Astrocyte (in vitro differentiated cells and primary cell): ENCODE measurements at regions not wholly inside any gene's neighbourhood (a gene's known extent, or its start where the extent isn't known, plus 50 kb on each side); places are given as distances from the start of the nearest gene placed in this dataset.

Source experiments
- EZH2 ChIP-seq: IDR thresholded peaks from 2 replicates; pipeline ENCODE4 v1.6.1; 2012; ENCODE audit warnings: mild to moderate bottlenecking, low read length, inconsistent platforms; ENCODE audit not compliant: insufficient read depth
- TF ChIP-seq, protein P1 (sequence below): IDR thresholded peaks from 2 replicates; pipeline ENCODE4 v1.5.1; 2011; ENCODE audit warnings: low read depth, mild to moderate bottlenecking, inconsistent platforms, low read length, moderate library complexity; ENCODE audit not compliant: insufficient read depth

DNA sequence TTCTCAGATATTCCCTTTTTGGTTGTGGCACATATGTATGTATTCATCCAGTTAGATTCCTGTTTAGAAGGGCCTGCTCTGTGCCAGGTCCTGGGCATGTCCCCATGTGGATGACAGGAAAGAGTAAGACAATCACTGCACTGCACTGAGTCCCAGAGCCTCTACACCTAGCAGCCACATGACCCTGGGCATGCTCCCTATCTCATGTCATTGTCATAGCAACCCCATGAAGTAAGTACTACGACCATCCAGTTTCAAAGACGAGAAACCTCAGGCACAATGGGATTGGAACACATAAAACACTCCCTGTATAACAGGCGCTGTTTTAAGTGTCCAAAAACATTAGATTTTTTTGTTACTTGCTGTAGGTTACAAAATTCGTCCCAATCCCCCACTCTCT is 594.4 kb downstream of the UQCRFS1 start:
- TF ChIP-seq, protein P1, sequence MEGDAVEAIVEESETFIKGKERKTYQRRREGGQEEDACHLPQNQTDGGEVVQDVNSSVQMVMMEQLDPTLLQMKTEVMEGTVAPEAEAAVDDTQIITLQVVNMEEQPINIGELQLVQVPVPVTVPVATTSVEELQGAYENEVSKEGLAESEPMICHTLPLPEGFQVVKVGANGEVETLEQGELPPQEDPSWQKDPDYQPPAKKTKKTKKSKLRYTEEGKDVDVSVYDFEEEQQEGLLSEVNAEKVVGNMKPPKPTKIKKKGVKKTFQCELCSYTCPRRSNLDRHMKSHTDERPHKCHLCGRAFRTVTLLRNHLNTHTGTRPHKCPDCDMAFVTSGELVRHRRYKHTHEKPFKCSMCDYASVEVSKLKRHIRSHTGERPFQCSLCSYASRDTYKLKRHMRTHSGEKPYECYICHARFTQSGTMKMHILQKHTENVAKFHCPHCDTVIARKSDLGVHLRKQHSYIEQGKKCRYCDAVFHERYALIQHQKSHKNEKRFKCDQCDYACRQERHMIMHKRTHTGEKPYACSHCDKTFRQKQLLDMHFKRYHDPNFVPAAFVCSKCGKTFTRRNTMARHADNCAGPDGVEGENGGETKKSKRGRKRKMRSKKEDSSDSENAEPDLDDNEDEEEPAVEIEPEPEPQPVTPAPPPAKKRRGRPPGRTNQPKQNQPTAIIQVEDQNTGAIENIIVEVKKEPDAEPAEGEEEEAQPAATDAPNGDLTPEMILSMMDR: no peak
- no peak for TF ChIP-seq EZH2
